PC-3 (cell line): ENCODE measurements at regions not wholly inside any gene's neighbourhood (a gene's known extent, or its start where the extent isn't known, plus 50 kb on each side); places are given as distances from the start of the nearest gene placed in this dataset.

Experiments used
- ATAC-seq: fragments of 200-7000 bp; cut with Tn5 transposase; 2 replicates; pipeline ENCODE4 v1.9.1; 2020; ENCODE audit warnings: mild to moderate bottlenecking, moderate library complexity
- BruUV-seq: library from RNA; stranded (reverse); fragments of 400-500 nt; replicated peaks from 2 replicates; lab custom pipeline; 2021; lab: Mats Ljungman, UMichigan
- CTCF ChIA-PET: fragments of 300-600 bp; sonication (Branson Sonifier 250); formaldehyde crosslinking; loops from one replicate; lab custom pipeline; 2022; ENCODE audit warnings: antibody characterized with exemption; lab: Charles Lee
- POLR2A ChIA-PET: fragments of 300-600 bp; sonication (Branson Sonifier 250); formaldehyde crosslinking; loops from one replicate; lab custom pipeline; 2022; ENCODE audit warnings: antibody characterized with exemption; ENCODE audit not compliant: unreplicated experiment; lab: Charles Lee
- DNase-seq: peaks from one replicate; pipeline ENCODE4 v3.0.0-alpha.2; 2015
- H2AFZ ChIP-seq: fragments of 300-600 bp; sonication (generic); 2 replicates; pipeline ENCODE4 v1.6.0; 2016; ENCODE audit warnings: antibody characterized with exemption, low read length
- H3F3A ChIP-seq: fragments of 300-600 bp; sonication (generic); one replicate; pipeline ENCODE4 v1.6.0; 2017; ENCODE audit warnings: antibody characterized with exemption, low read length, control low read depth, mild to moderate bottlenecking; ENCODE audit not compliant: unreplicated experiment
- H3K27ac ChIP-seq: fragments of 300-600 bp; sonication (generic); 2 replicates; pipeline ENCODE4 v1.5.1; 2016; ENCODE audit warnings: mild to moderate bottlenecking, low read length
- H3K27me3 ChIP-seq: fragments of 300-600 bp; sonication (generic); 2 replicates; pipeline ENCODE4 v1.6.1; 2016; ENCODE audit warnings: low read length, mixed read lengths
- H3K36me3 ChIP-seq: fragments of 300-600 bp; sonication (generic); 2 replicates; pipeline ENCODE4 v1.6.1; 2016; ENCODE audit warnings: low read depth, mixed run types, low read length, mixed read lengths
- H3K4me1 ChIP-seq: fragments of 300-600 bp; sonication (generic); 2 replicates; pipeline ENCODE4 v1.5.1; 2016; ENCODE audit warnings: low read length; ENCODE audit not compliant: insufficient read depth
- H3K4me2 ChIP-seq: fragments of 300-600 bp; sonication (generic); 2 replicates; pipeline ENCODE4 v1.6.0; 2016; ENCODE audit warnings: low read length
- H3K4me3 ChIP-seq: fragments of 300-600 bp; sonication (generic); 2 replicates; pipeline ENCODE4 v1.5.1; 2016; ENCODE audit warnings: mild to moderate bottlenecking, low read length, mixed read lengths
- H3K79me2 ChIP-seq: fragments of 300-600 bp; sonication (generic); 2 replicates; pipeline ENCODE4 v1.6.1; 2017; ENCODE audit warnings: low read length, mixed read lengths
- H3K9ac ChIP-seq: fragments of 300-600 bp; sonication (generic); 2 replicates; pipeline ENCODE4 v1.6.0; 2016; ENCODE audit warnings: mild to moderate bottlenecking, low read length
- H3K9me2 ChIP-seq: fragments of 300-600 bp; sonication (generic); replicated peaks from 2 replicates; pipeline ENCODE4 v1.6.1; 2016; ENCODE audit warnings: mixed run types, low read length, mixed read lengths
- H3K9me3 ChIP-seq: fragments of 300-600 bp; sonication (generic); 2 replicates; pipeline ENCODE4 v1.6.1; 2016; ENCODE audit warnings: low read length, mixed read lengths
- H4K20me1 ChIP-seq: fragments of 300-600 bp; sonication (generic); 2 replicates; pipeline ENCODE4 v1.6.1; 2016; ENCODE audit warnings: low read length, mixed read lengths
- EZH2 ChIP-seq: fragments of 300-600 bp; sonication (generic); IDR thresholded peaks from one replicate; pipeline ENCODE4 v1.6.1; 2017; ENCODE audit warnings: antibody characterized with exemption, mild to moderate bottlenecking, low read length; ENCODE audit not compliant: unreplicated experiment
- EZH2phosphoT487 ChIP-seq: fragments of 300-600 bp; sonication (generic); IDR thresholded peaks from 2 replicates; pipeline ENCODE4 v1.6.1; 2018; ENCODE audit warnings: mild to moderate bottlenecking, antibody characterized with exemption, low read length, borderline replicate concordance
- intact Hi-C: fragments of 100-400 bp; cut with micrococcal nuclease; formaldehyde crosslinking; loops from 2 replicates; pipeline ENCODE4 v1.9.0; 2023
- TF ChIP-seq, protein P1 (sequence below): fragments of 300-600 bp; sonication (generic); conservative IDR thresholded peaks from 2 replicates; pipeline ENCODE4 v1.5.1; 2017; ENCODE audit warnings: antibody characterized with exemption, low read depth, mild to moderate bottlenecking, low read length

GRCh38 chr19:30911491-30911890, 437.7 kb downstream of the TSHZ3 start:
- Histone ChIP-seq H3K36me3 (no peaks in the 10 kb centered on the region), H3K4me1 (no peaks in the 10 kb centered on the region), H3K9me2 (no peaks in the 10 kb centered on the region), H3K9me3 (no peaks in the 10 kb centered on the region), H3K79me2 (no peaks in the 10 kb centered on the region), H3K4me3 (no peak overlapping the region), H4K20me1 (no peaks in the 10 kb centered on the region), H2AFZ (no peak overlapping the region), H3K4me2 (no peak overlapping the region), H3K27me3 (no peaks in the 10 kb centered on the region), H3K27ac (no peak overlapping the region), H3F3A (no peaks in the 10 kb centered on the region), H3K9ac (no peak overlapping the region)
- ATAC-seq, result no peak
- TF ChIP-seq, protein P1, sequence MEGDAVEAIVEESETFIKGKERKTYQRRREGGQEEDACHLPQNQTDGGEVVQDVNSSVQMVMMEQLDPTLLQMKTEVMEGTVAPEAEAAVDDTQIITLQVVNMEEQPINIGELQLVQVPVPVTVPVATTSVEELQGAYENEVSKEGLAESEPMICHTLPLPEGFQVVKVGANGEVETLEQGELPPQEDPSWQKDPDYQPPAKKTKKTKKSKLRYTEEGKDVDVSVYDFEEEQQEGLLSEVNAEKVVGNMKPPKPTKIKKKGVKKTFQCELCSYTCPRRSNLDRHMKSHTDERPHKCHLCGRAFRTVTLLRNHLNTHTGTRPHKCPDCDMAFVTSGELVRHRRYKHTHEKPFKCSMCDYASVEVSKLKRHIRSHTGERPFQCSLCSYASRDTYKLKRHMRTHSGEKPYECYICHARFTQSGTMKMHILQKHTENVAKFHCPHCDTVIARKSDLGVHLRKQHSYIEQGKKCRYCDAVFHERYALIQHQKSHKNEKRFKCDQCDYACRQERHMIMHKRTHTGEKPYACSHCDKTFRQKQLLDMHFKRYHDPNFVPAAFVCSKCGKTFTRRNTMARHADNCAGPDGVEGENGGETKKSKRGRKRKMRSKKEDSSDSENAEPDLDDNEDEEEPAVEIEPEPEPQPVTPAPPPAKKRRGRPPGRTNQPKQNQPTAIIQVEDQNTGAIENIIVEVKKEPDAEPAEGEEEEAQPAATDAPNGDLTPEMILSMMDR, result no peak
- TF ChIP-seq EZH2, result no peak
- no peak for TF ChIP-seq EZH2phosphoT487
- intact Hi-C loops, result no loop called here
- DNase-seq, result no peak
- no TSS peak for BruUV-seq
- ChIA-PET POLR2A (no interaction called here), CTCF (no interaction called here)

DNA sequence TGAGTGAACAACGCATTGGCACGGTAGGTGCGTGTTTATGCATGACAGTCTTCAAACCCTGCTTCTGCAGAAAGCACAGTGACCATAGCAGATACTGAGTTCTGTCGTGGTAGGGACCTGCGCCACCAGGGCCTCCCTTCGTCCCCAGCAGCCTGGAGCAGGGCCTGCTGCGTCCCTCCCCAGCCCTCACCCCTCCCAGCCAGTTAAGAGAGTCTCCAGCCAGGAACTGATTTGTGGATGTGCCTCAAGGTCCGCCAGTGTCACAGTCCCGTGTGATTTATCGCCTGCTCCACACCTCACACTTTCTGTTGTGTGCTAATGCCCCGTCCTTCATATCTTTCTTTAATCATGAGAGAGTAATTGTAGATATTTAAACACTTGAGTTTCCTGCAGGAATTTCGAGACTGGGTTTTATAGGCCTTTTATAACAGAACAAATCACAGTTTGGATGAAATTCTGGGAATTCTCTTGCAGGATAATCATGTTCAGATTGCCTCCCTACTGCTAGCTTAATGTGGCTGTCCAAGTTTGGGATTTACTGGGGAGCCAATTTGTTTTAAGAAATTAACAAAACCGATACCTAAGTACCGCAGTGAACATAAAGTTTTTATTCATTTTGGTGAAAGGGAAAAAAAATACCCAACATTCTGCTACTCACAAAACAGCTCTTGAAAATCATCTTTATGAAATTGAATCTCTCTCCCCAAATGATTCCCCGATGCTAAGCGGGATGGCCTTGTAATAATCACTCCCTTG, 438.6 kb downstream of the TSHZ3 start:
- Histone ChIP-seq H3K4me3 (no peak overlapping the region), H3K9ac (no peak overlapping the region), H3K9me3 (no peaks in the 10 kb centered on the region), H4K20me1 (no peaks in the 10 kb centered on the region), H3K27ac (no peak overlapping the region), H3K79me2 (no peaks in the 10 kb centered on the region), H3K4me2 (no peak overlapping the region), H3K4me1 (no peaks in the 10 kb centered on the region), H3F3A (no peaks in the 10 kb centered on the region), H3K9me2 (no peaks in the 10 kb centered on the region), H3K36me3 (no peaks in the 10 kb centered on the region), H2AFZ (no peak overlapping the region), H3K27me3 (no peaks in the 10 kb centered on the region)
- TF ChIP-seq EZH2phosphoT487 (no peak), EZH2 (no peak)
- TF ChIP-seq, protein P1, result no peak
- ChIA-PET POLR2A (no interaction called here), CTCF (no interaction called here)
- no peak for DNase-seq
- intact Hi-C loops, result no loop called here
- ATAC-seq, result no peak
- no TSS peak for BruUV-seq

DNA sequence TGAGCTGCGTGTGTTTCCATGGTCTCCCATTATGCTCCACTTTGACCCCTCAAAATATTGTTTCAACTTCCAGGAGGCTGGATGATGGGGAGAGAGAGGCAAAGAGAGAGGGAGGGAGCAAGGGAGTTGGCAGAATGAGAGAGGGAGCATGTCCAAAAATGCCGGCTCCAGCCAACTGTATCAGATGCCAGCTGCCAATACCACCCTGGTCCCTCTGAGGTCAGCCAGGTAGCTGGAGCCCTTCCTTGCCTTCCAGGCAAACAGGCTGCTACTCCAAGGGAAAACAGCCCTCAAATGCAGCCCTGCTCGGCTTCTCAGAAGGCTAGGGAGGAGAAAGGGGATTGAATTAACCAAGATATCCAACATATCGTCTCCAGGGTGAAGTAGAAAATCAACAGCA, 440.0 kb downstream of the TSHZ3 start:
- ChIA-PET CTCF (no interaction called here), POLR2A (no interaction called here)
- H3K79me2 ChIP-seq, result no peaks in the 10 kb centered on the region
- no peaks in the 10 kb centered on the region for H4K20me1 ChIP-seq
- H3K4me3 ChIP-seq, result no peak overlapping the region
- H3K9me3 ChIP-seq, result no peaks in the 10 kb centered on the region
- H2AFZ ChIP-seq, result no peak overlapping the region
- H3K4me2 ChIP-seq, result no peak overlapping the region
- H3K27ac ChIP-seq, result no peak overlapping the region
- no TSS peak for BruUV-seq
- H3K4me1 ChIP-seq, result no peaks in the 10 kb centered on the region
- no peaks in the 10 kb centered on the region for H3K9me2 ChIP-seq
- intact Hi-C loops, result no loop called here
- TF ChIP-seq EZH2, result no peak
- TF ChIP-seq, protein P1, result no peak
- no peak for TF ChIP-seq EZH2phosphoT487
- H3K36me3 ChIP-seq, result no peaks in the 10 kb centered on the region
- no peaks in the 10 kb centered on the region for H3F3A ChIP-seq
- H3K27me3 ChIP-seq, result no peaks in the 10 kb centered on the region
- DNase-seq, result no peak
- ATAC-seq, result no peak
- no peak overlapping the region for H3K9ac ChIP-seq
